A673 (cell line): ENCODE measurements at regions not wholly inside any gene's neighbourhood (a gene's known extent, or its start where the extent isn't known, plus 50 kb on each side); places are given as distances from the start of the nearest gene placed in this dataset.

Experiments used
- BruUV-seq: library from RNA; stranded (reverse); fragments of 400-500 nt; replicated peaks from 2 replicates; lab custom pipeline; 2021; lab: Mats Ljungman, UMichigan
- CTCF ChIA-PET: fragments of 300-600 bp; sonication (Branson Sonifier 250); formaldehyde crosslinking; loops from one replicate; lab custom pipeline; 2022; ENCODE audit warnings: antibody characterized with exemption; lab: Charles Lee
- POLR2A ChIA-PET: fragments of 300-600 bp; sonication (Branson Sonifier 250); formaldehyde crosslinking; loops from one replicate; lab custom pipeline; 2022; ENCODE audit warnings: antibody characterized with exemption; ENCODE audit not compliant: low non-redundant PET; lab: Charles Lee
- DNase-seq: peaks from one replicate; pipeline ENCODE4 v3.0.0-alpha.2; 2015; ENCODE audit warnings: low spot score
- H3K27ac ChIP-seq: fragments of 200-600 bp; sonication (generic); 2 replicates; pipeline ENCODE4 v1.5.1; 2016; ENCODE audit warnings: mixed run types, low read depth, mild to moderate bottlenecking, mixed read lengths, antibody characterized with exemption, low read length; ENCODE audit not compliant: poor library complexity, severe bottlenecking
- H3K27me3 ChIP-seq: fragments of 200-600 bp; sonication (generic); replicated peaks from 2 replicates; pipeline ENCODE4 v1.6.1; 2017; ENCODE audit warnings: mixed run types, low read depth, mild to moderate bottlenecking, mixed read lengths, antibody characterized with exemption, low read length; ENCODE audit not compliant: insufficient read depth, poor library complexity
- H3K36me3 ChIP-seq: fragments of 200-600 bp; sonication (generic); 2 replicates; pipeline ENCODE4 v1.6.1; 2016; ENCODE audit warnings: mixed run types, mild to moderate bottlenecking, mixed read lengths, antibody characterized with exemption, low read length; ENCODE audit not compliant: insufficient read depth, poor library complexity, severe bottlenecking
- H3K4me1 ChIP-seq: fragments of 200-600 bp; sonication (generic); 2 replicates; pipeline ENCODE4 v1.6.1; 2017; ENCODE audit warnings: mixed run types, mild to moderate bottlenecking, mixed read lengths, antibody characterized with exemption, low read length; ENCODE audit not compliant: insufficient read depth, poor library complexity, severe bottlenecking
- H3K4me3 ChIP-seq: fragments of 200-600 bp; sonication (generic); 2 replicates; pipeline ENCODE4 v1.5.1; 2016; ENCODE audit warnings: low read depth, mixed run types, mild to moderate bottlenecking, mixed read lengths, low read length; ENCODE audit not compliant: poor library complexity, severe bottlenecking
- H3K9me3 ChIP-seq: fragments of 200-600 bp; sonication (generic); 2 replicates; pipeline ENCODE4 v1.6.1; 2016; ENCODE audit warnings: mixed run types, low read depth, mild to moderate bottlenecking, mixed read lengths, antibody characterized with exemption, low read length; ENCODE audit not compliant: poor library complexity, severe bottlenecking
- CTCF ChIP-seq: fragments of 300-800, 200-600 bp; sonication (generic); conservative IDR thresholded peaks from 2 replicates; pipeline ENCODE4 v1.5.1; 2017; ENCODE audit warnings: low read depth, mild to moderate bottlenecking, antibody characterized with exemption, low read length, moderate library complexity, mixed read lengths
- EZH2 ChIP-seq: fragments of 200-600 bp; sonication (generic); IDR thresholded peaks from 2 replicates; pipeline ENCODE4 v1.6.1; 2017; ENCODE audit warnings: borderline replicate concordance, low read depth, mild to moderate bottlenecking, mixed read lengths, antibody characterized with exemption, low read length; ENCODE audit not compliant: poor library complexity, severe bottlenecking
- intact Hi-C: fragments of 100-400 bp; cut with micrococcal nuclease; formaldehyde crosslinking; loops from one replicate; pipeline ENCODE4 v1.10.0; 2022; ENCODE audit not compliant: unreplicated experiment

- BruUV-seq: no TSS peak
- CTCF ChIA-PET: no interaction called here
- Histone ChIP-seq H3K4me1 (no peaks in the 10 kb centered on the region), H3K9me3 (no peaks in the 10 kb centered on the region), H3K27ac (no peak overlapping the region), H3K36me3 (no peaks in the 10 kb centered on the region), H3K4me3 (no peak overlapping the region), H3K27me3 (peaks cover 12% of the 10 kb centered on the region)
- DNase-seq: no peak
- TF ChIP-seq CTCF (no peak), EZH2 (no peak)
- POLR2A ChIA-PET: no interaction called here
- intact Hi-C loops: no loop called here
Observed at GRCh38 chr3:18144571-18144970, 280.6 kb downstream of the SATB1 start.

GRCh38 chr3:18143258-18143780, 281.8 kb downstream of the SATB1 start:
- no peaks in the 10 kb centered on the region for H3K4me1 ChIP-seq
- peaks cover 12% of the 10 kb centered on the region for H3K27me3 ChIP-seq
- no peak overlapping the region for H3K4me3 ChIP-seq
- H3K9me3 ChIP-seq: no peaks in the 10 kb centered on the region
- intact Hi-C loops: no loop called here
- CTCF ChIA-PET: no interaction called here
- no TSS peak for BruUV-seq
- no peak for DNase-seq
- H3K36me3 ChIP-seq: no peaks in the 10 kb centered on the region
- POLR2A ChIA-PET: no interaction called here
- H3K27ac ChIP-seq: no peak overlapping the region
- TF ChIP-seq CTCF: no peak
- TF ChIP-seq EZH2: no peak

GRCh38 chr3:18137958-18138357, 287.2 kb downstream of the SATB1 start:
- no peak for DNase-seq
- H3K27me3 ChIP-seq: no peaks in the 10 kb centered on the region
- CTCF ChIA-PET: no interaction called here
- H3K9me3 ChIP-seq: no peaks in the 10 kb centered on the region
- H3K4me3 ChIP-seq: no peak overlapping the region
- intact Hi-C loops: no loop called here
- no TSS peak for BruUV-seq
- TF ChIP-seq CTCF: no peak
- no peak overlapping the region for H3K27ac ChIP-seq
- H3K4me1 ChIP-seq: no peaks in the 10 kb centered on the region
- POLR2A ChIA-PET: no interaction called here
- H3K36me3 ChIP-seq: no peaks in the 10 kb centered on the region
